ENCODE measurements at regions not wholly inside any gene's neighbourhood (a gene's known extent, or its start where the extent isn't known, plus 50 kb on each side); places are given as distances from the start of the nearest gene placed in this dataset.

DNA sequence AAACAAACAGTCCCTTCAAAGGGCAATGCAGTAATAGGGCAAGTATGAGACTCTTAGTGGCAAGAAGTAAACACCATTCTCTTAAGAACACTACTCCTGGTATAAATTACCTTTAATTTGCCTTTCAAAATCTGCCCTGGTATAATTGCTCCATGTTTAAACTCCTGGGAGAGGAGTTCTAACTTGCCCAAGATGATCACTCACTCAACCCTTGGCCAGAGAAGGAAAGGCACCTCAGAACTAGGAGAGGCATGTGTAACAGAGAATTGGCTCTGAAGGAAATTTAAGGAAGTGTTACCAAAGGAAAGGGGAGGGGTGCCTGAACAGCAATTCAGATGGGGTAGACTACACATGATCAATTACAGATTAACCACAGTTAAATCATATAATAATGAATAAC is 1173.6 kb upstream of the SORCS1 start:
- Histone ChIP-seq H3K9me3 (peaks cover 0 to 4% (median 0%) of the 10 kb centered on the region in 4 donors), H3K27me3 (no peaks in the 10 kb centered on the region), H3K4me1 (no peaks in the 10 kb centered on the region), H3K27ac (replicated peaks in 1 of 4) (no peak overlapping the region), H3K36me3 (no peaks in the 10 kb centered on the region), H3K4me3 (no peak overlapping the region)
- DNase-seq (ENCODE audit: extremely low spot score), result no peak
- TF ChIP-seq POLR2AphosphoS5 (IDR thresholded peaks at IDR 0.05), result no peak
- TF ChIP-seq POLR2A (IDR thresholded peaks at IDR 0.05; ENCODE audit: low read depth), result no peak
- TF ChIP-seq CTCF (IDR thresholded peaks at IDR 0.05), result no peak
- no peak for TF ChIP-seq EP300 (IDR thresholded peaks at IDR 0.05)
- intact Hi-C loops (cut with DNase I), result no loop called here

DNA sequence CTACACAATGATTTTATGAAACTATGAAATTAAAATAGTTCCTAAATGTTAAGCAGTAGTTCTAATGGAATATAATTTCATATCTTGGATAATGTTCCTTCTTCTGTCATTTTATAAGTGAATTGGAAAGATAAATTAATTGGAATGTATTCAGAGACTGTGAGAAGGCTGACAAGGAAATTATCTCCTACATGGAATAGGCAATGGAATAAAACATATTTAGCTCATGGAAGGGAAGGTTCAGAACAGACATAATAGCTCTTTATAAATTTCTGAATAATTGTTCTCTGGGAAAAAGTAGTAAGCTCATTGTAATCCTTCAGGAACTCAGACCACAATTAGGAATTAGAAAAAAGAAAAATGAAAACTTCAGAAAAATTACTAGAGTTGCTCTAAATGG is 1172.3 kb upstream of the SORCS1 start:
- no peaks in the 10 kb centered on the region for H3K36me3 ChIP-seq
- TF ChIP-seq CTCF (IDR thresholded peaks at IDR 0.05) (no peak), EP300 (IDR thresholded peaks at IDR 0.05) (no peak), POLR2AphosphoS5 (IDR thresholded peaks at IDR 0.05) (no peak), POLR2A (IDR thresholded peaks at IDR 0.05; ENCODE audit: low read depth) (no peak)
- H3K27ac ChIP-seq (replicated peaks in 1 of 4), result no peak overlapping the region
- no peak overlapping the region for H3K4me3 ChIP-seq
- DNase-seq (ENCODE audit: extremely low spot score), result no peak
- peaks cover 0 to 3% (median 0%) of the 10 kb centered on the region in 4 donors for H3K9me3 ChIP-seq
- no peaks in the 10 kb centered on the region for H3K27me3 ChIP-seq
- H3K4me1 ChIP-seq, result no peaks in the 10 kb centered on the region
- intact Hi-C loops (cut with DNase I), result no loop called here

GRCh38 chr10:108327706-108328105 is 1163.2 kb upstream of the SORCS1 start:
- H3K36me3 ChIP-seq, result no peaks in the 10 kb centered on the region
- no peaks in the 10 kb centered on the region for H3K27me3 ChIP-seq
- TF ChIP-seq CTCF (IDR thresholded peaks at IDR 0.05), result no peak
- no peak for TF ChIP-seq EP300 (IDR thresholded peaks at IDR 0.05)
- TF ChIP-seq POLR2AphosphoS5 (IDR thresholded peaks at IDR 0.05), result no peak
- TF ChIP-seq POLR2A (IDR thresholded peaks at IDR 0.05; ENCODE audit: low read depth), result no peak
- 90% methylated on average over 3 of the region's 3 CpGs for WGBS
- H3K4me1 ChIP-seq, result no peaks in the 10 kb centered on the region
- no peak overlapping the region for H3K27ac ChIP-seq (replicated peaks in 1 of 4)
- DNase-seq (ENCODE audit: extremely low spot score), result no peak
- H3K9me3 ChIP-seq, result no peaks in the 10 kb centered on the region
- H3K4me3 ChIP-seq, result no peak overlapping the region
- intact Hi-C loops (cut with DNase I), result no loop called here

- no peak overlapping the region for H3K4me3 ChIP-seq
- TF ChIP-seq CTCF (IDR thresholded peaks at IDR 0.05) (no peak), EP300 (IDR thresholded peaks at IDR 0.05) (no peak), POLR2AphosphoS5 (IDR thresholded peaks at IDR 0.05) (no peak), POLR2A (IDR thresholded peaks at IDR 0.05; ENCODE audit: low read depth) (no peak)
- intact Hi-C loops (cut with DNase I), result no loop called here
- no peaks in the 10 kb centered on the region for H3K36me3 ChIP-seq
- no peaks in the 10 kb centered on the region for H3K27me3 ChIP-seq
- 79% methylated on average over 3 of the region's 3 CpGs for WGBS
- H3K9me3 ChIP-seq, result no peaks in the 10 kb centered on the region
- no peak for DNase-seq (ENCODE audit: extremely low spot score)
- no peak overlapping the region for H3K27ac ChIP-seq (replicated peaks in 1 of 4)
- H3K4me1 ChIP-seq, result no peaks in the 10 kb centered on the region
These were observed 1158.8 kb upstream of the SORCS1 start for GRCh38 chr10:108323274-108323798.
